IgD-negative memory B cell (primary cell): ENCODE measurements at regions not wholly inside any gene's neighbourhood (a gene's known extent, or its start where the extent isn't known, plus 50 kb on each side); places are given as distances from the start of the nearest gene placed in this dataset.
"Not testable (repeated sequence)": the region's sequence is repeated elsewhere in the genome, so short reads cannot be mapped to it uniquely, and the experiment has no call there.

ENCODE experiments used
- H3K27ac Mint-ChIP-seq, 3 donors: one replicate each; pipeline ENCODE4 v1.8.0; 2020 to 2022; ENCODE audit warnings: mild to moderate bottlenecking in 3 of 3, mixed read lengths in 3 of 3, moderate library complexity in 1 of 3
- H3K27me3 Mint-ChIP-seq: one replicate; pipeline ENCODE4 v1.8.0; 2021; ENCODE audit warnings: mixed read lengths
- H3K36me3 Mint-ChIP-seq: one replicate; pipeline ENCODE4 v1.8.0; 2020; ENCODE audit warnings: mild to moderate bottlenecking, mixed read lengths
- H3K4me1 Mint-ChIP-seq, 3 donors: one replicate each; pipeline ENCODE4 v1.8.0; 2020 to 2022; ENCODE audit warnings: mixed read lengths in 3 of 3, mild to moderate bottlenecking in 1 of 3
- H3K4me3 Mint-ChIP-seq, 4 donors: one replicate each; pipeline ENCODE4 v1.8.0; 2020 to 2022; ENCODE audit warnings: mild to moderate bottlenecking in 4 of 4, mixed read lengths in 4 of 4, moderate library complexity in 3 of 4
- H3K9me3 Mint-ChIP-seq, 3 donors: one replicate each; pipeline ENCODE4 v1.8.0; 2020 to 2021; ENCODE audit warnings: mixed read lengths in 3 of 3, mild to moderate bottlenecking in 1 of 3

GRCh38 chr10:111600772-111601171 lies 523.9 kb downstream of the ADRA2A start:
- no peak overlapping the region for H3K4me3 Mint-ChIP-seq
- H3K27ac Mint-ChIP-seq = no peak overlapping the region
- no peaks in the 10 kb centered on the region for H3K36me3 Mint-ChIP-seq
- peaks cover 4% of the 10 kb centered on the region for H3K27me3 Mint-ChIP-seq
- H3K4me1 Mint-ChIP-seq = no peaks in the 10 kb centered on the region
- H3K9me3 Mint-ChIP-seq = peaks cover 0 to 4% (median 0%) of the 10 kb centered on the region in 3 donors

GRCh38 chr10:111612273-111612672 lies 535.4 kb downstream of the ADRA2A start:
- H3K27me3 Mint-ChIP-seq = no peaks in the 10 kb centered on the region
- no peak overlapping the region for H3K4me3 Mint-ChIP-seq
- no peaks in the 10 kb centered on the region for H3K36me3 Mint-ChIP-seq
- H3K27ac Mint-ChIP-seq = no peak overlapping the region
- no peaks in the 10 kb centered on the region for H3K4me1 Mint-ChIP-seq
- peaks cover 0 to 6% (median 0%) of the 10 kb centered on the region in 3 donors for H3K9me3 Mint-ChIP-seq

- H3K27ac Mint-ChIP-seq = no peak overlapping the region
- no peaks in the 10 kb centered on the region for H3K27me3 Mint-ChIP-seq
- no peaks in the 10 kb centered on the region for H3K36me3 Mint-ChIP-seq
- H3K4me3 Mint-ChIP-seq = no peak overlapping the region
- no peaks in the 10 kb centered on the region for H3K4me1 Mint-ChIP-seq
- peaks cover 0 to 13% (median 1%) of the 10 kb centered on the region in 3 donors for H3K9me3 Mint-ChIP-seq
Observed at GRCh38 chr10:111634191-111634590, 549.4 kb downstream of the GPAM start.

- no peaks in the 10 kb centered on the region for H3K27me3 Mint-ChIP-seq
- H3K9me3 Mint-ChIP-seq = peaks cover 11 to 17% (median 15%) of the 10 kb centered on the region in 3 donors
Observed at GRCh38 chr10:111646021-111646420, 537.5 kb downstream of the GPAM start.

GRCh38 chr10:111648046-111648445 lies 535.5 kb downstream of the GPAM start:
- Mint-ChIP-seq H3K27me3 (no peaks in the 10 kb centered on the region), H3K27ac (no peak overlapping the region), H3K4me1 (no peaks in the 10 kb centered on the region), H3K4me3 (no peak overlapping the region), H3K36me3 (no peaks in the 10 kb centered on the region), H3K9me3 (peaks cover 16 to 18% (median 17%) of the 10 kb centered on the region in 3 donors)

More at GRCh38 chr10:111646021-111646420, 537.5 kb downstream of the GPAM start:
- H3K27ac Mint-ChIP-seq = no peak overlapping the region
- H3K4me3 Mint-ChIP-seq = no peak overlapping the region
- no peaks in the 10 kb centered on the region for H3K4me1 Mint-ChIP-seq
- no peaks in the 10 kb centered on the region for H3K36me3 Mint-ChIP-seq

- H3K9me3 Mint-ChIP-seq = peaks cover 15 to 17% (median 16%) of the 10 kb centered on the region in 3 donors
- not testable (repeated sequence) for H3K27ac Mint-ChIP-seq, H3K36me3 Mint-ChIP-seq, H3K4me1 Mint-ChIP-seq, H3K4me3 Mint-ChIP-seq, H3K27me3 Mint-ChIP-seq
Observed at GRCh38 chr10:111649080-111649479, 534.5 kb downstream of the GPAM start.

GRCh38 chr10:111650088-111650487 lies 533.5 kb downstream of the GPAM start:
- no peaks in the 10 kb centered on the region for H3K4me1 Mint-ChIP-seq
- H3K9me3 Mint-ChIP-seq = peaks cover 15 to 17% (median 16%) of the 10 kb centered on the region in 3 donors
- peak overlapping the region in 1 of 3 donors; percentile 50 for H3K27ac Mint-ChIP-seq

GRCh38 chr10:111656066-111656465 lies 527.5 kb downstream of the GPAM start:
- Mint-ChIP-seq H3K36me3 (no peaks in the 10 kb centered on the region), H3K27ac (no peak overlapping the region), H3K9me3 (peaks cover 4 to 6% (median 5%) of the 10 kb centered on the region in 3 donors), H3K4me3 (no peak overlapping the region), H3K4me1 (no peaks in the 10 kb centered on the region), H3K27me3 (no peaks in the 10 kb centered on the region)

More at GRCh38 chr10:111650088-111650487, 533.5 kb downstream of the GPAM start:
- Mint-ChIP-seq H3K36me3 (no peaks in the 10 kb centered on the region), H3K4me3 (no peak overlapping the region), H3K27me3 (no peaks in the 10 kb centered on the region)

- Mint-ChIP-seq H3K4me1 (peaks cover 0 to 2% (median 0%) of the 10 kb centered on the region in 3 donors), H3K27ac (no peak overlapping the region), H3K4me3 (no peak overlapping the region), H3K27me3 (no peaks in the 10 kb centered on the region), H3K36me3 (no peaks in the 10 kb centered on the region), H3K9me3 (no peaks in the 10 kb centered on the region)
Observed at GRCh38 chr10:111677759-111678158, 505.8 kb downstream of the GPAM start.

GRCh38 chr10:111686796-111687195 lies 496.8 kb downstream of the GPAM start:
- H3K27me3 Mint-ChIP-seq = no peaks in the 10 kb centered on the region
- H3K4me1 Mint-ChIP-seq = no peaks in the 10 kb centered on the region
- H3K27ac Mint-ChIP-seq = no peak overlapping the region
- H3K9me3 Mint-ChIP-seq = peaks cover 0 to 2% (median 0%) of the 10 kb centered on the region in 3 donors
- H3K4me3 Mint-ChIP-seq = no peak overlapping the region
- H3K36me3 Mint-ChIP-seq = no peaks in the 10 kb centered on the region

- H3K4me3 Mint-ChIP-seq = no peak overlapping the region
Observed at GRCh38 chr10:111698711-111699110, 484.9 kb downstream of the GPAM start.

GRCh38 chr10:111703986-111704385 lies 479.6 kb downstream of the GPAM start:
- H3K27me3 Mint-ChIP-seq = no peaks in the 10 kb centered on the region
- H3K4me1 Mint-ChIP-seq = no peaks in the 10 kb centered on the region
- H3K36me3 Mint-ChIP-seq = no peaks in the 10 kb centered on the region
- H3K4me3 Mint-ChIP-seq = no peak overlapping the region
- peaks cover 0 to 3% (median 2%) of the 10 kb centered on the region in 3 donors for H3K9me3 Mint-ChIP-seq
- no peak overlapping the region for H3K27ac Mint-ChIP-seq

More at GRCh38 chr10:111698711-111699110, 484.9 kb downstream of the GPAM start:
- Mint-ChIP-seq H3K27ac (no peak overlapping the region), H3K9me3 (peaks cover 0 to 3% (median 0%) of the 10 kb centered on the region in 3 donors), H3K27me3 (peaks cover 2% of the 10 kb centered on the region), H3K4me1 (no peaks in the 10 kb centered on the region), H3K36me3 (no peaks in the 10 kb centered on the region)

GRCh38 chr10:111705021-111705420 lies 478.5 kb downstream of the GPAM start:
- H3K4me1 Mint-ChIP-seq = no peaks in the 10 kb centered on the region
- H3K36me3 Mint-ChIP-seq = no peaks in the 10 kb centered on the region
- no peak overlapping the region for H3K4me3 Mint-ChIP-seq
- H3K27ac Mint-ChIP-seq = no peak overlapping the region
- peaks cover 2 to 3% (median 3%) of the 10 kb centered on the region in 3 donors for H3K9me3 Mint-ChIP-seq
- no peaks in the 10 kb centered on the region for H3K27me3 Mint-ChIP-seq

GRCh38 chr10:111706331-111706730 lies 477.2 kb downstream of the GPAM start:
- Mint-ChIP-seq H3K4me3 (no peak overlapping the region), H3K9me3 (peaks cover 2 to 3% (median 3%) of the 10 kb centered on the region in 3 donors), H3K4me1 (no peaks in the 10 kb centered on the region), H3K36me3 (no peaks in the 10 kb centered on the region), H3K27me3 (no peaks in the 10 kb centered on the region), H3K27ac (no peak overlapping the region)

GRCh38 chr10:111707076-111707475 lies 476.5 kb downstream of the GPAM start:
- H3K27me3 Mint-ChIP-seq = no peaks in the 10 kb centered on the region
- H3K4me3 Mint-ChIP-seq = no peak overlapping the region
- H3K4me1 Mint-ChIP-seq = no peaks in the 10 kb centered on the region
- no peak overlapping the region for H3K27ac Mint-ChIP-seq
- peaks cover 2 to 3% (median 3%) of the 10 kb centered on the region in 3 donors for H3K9me3 Mint-ChIP-seq
- no peaks in the 10 kb centered on the region for H3K36me3 Mint-ChIP-seq

GRCh38 chr10:111709603-111710002 lies 474.0 kb downstream of the GPAM start:
- no peaks in the 10 kb centered on the region for H3K4me1 Mint-ChIP-seq
- H3K27me3 Mint-ChIP-seq = no peaks in the 10 kb centered on the region
- peaks cover 0 to 3% (median 2%) of the 10 kb centered on the region in 3 donors for H3K9me3 Mint-ChIP-seq
- H3K36me3 Mint-ChIP-seq = no peaks in the 10 kb centered on the region
- H3K4me3 Mint-ChIP-seq = no peak overlapping the region
- H3K27ac Mint-ChIP-seq = no peak overlapping the region
